ENCODE measurements at regions not wholly inside any gene's neighbourhood (a gene's known extent, or its start where the extent isn't known, plus 50 kb on each side); places are given as distances from the start of the nearest gene placed in this dataset.

DNA sequence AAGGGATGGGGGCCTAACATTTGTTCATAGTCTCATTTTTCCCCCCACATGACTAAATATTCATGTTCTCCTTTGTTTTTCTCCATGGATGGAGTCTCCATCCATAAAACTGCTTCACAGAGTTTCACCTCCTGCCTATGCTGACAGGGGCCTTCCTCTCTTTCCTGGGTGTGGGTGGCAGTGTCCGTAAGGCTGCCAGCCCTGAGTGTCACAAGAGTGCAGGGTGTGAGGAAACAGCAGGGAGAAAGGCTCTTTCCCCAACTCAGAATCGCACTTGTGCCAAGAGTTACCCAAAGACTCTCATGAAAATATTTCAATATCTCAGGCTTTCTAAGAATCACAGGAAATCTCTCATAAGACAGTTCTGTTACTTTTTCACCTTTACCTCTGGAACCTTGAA, 346.2 kb upstream of the MMS22L start:
- TF ChIP-seq, protein P1, sequence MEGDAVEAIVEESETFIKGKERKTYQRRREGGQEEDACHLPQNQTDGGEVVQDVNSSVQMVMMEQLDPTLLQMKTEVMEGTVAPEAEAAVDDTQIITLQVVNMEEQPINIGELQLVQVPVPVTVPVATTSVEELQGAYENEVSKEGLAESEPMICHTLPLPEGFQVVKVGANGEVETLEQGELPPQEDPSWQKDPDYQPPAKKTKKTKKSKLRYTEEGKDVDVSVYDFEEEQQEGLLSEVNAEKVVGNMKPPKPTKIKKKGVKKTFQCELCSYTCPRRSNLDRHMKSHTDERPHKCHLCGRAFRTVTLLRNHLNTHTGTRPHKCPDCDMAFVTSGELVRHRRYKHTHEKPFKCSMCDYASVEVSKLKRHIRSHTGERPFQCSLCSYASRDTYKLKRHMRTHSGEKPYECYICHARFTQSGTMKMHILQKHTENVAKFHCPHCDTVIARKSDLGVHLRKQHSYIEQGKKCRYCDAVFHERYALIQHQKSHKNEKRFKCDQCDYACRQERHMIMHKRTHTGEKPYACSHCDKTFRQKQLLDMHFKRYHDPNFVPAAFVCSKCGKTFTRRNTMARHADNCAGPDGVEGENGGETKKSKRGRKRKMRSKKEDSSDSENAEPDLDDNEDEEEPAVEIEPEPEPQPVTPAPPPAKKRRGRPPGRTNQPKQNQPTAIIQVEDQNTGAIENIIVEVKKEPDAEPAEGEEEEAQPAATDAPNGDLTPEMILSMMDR (conservative IDR thresholded peaks at IDR 0.05), result no peak
- no peak for DNase-seq
- H3K9ac ChIP-seq (ENCODE audit: extremely low read depth, low read length, poor library complexity, severe bottlenecking), result no peak overlapping the region
- H3K27me3 ChIP-seq (ENCODE audit: control insufficient read depth, insufficient read depth, low read length, poor library complexity, severe bottlenecking), result no peaks in the 10 kb centered on the region
- Mint-ChIP-seq H3K4me3 (no peak overlapping the region), H3K36me3 (ENCODE audit: low read depth) (no peaks in the 10 kb centered on the region), H3K27me3 (ENCODE audit: insufficient read depth) (peaks cover 5% of the 10 kb centered on the region), H3K4me1 (no peaks in the 10 kb centered on the region), H3K27ac (no peak overlapping the region), H3K9me3 (no peaks in the 10 kb centered on the region)
- WGBS, 2 experiments (ENCODE audit: insufficient coverage in 1 of 2, insufficient read length in 1 of 2), result 71 to 86% methylated on average over 1 to 2 of the region's 2 CpGs
- H3K27ac ChIP-seq (ENCODE audit: low read depth, low read length), result no peak overlapping the region
- no peak overlapping the region for H3K4me3 ChIP-seq (ENCODE audit: low read length)
- no peaks in the 10 kb centered on the region for H3K4me1 ChIP-seq (ENCODE audit: control insufficient read depth, insufficient read depth, low read length)
- no peaks in the 10 kb centered on the region for H3K36me3 ChIP-seq (ENCODE audit: control insufficient read depth, insufficient read depth, low read length)
- H3K9me3 ChIP-seq (ENCODE audit: control insufficient read depth, low read length), result no peaks in the 10 kb centered on the region

DNA sequence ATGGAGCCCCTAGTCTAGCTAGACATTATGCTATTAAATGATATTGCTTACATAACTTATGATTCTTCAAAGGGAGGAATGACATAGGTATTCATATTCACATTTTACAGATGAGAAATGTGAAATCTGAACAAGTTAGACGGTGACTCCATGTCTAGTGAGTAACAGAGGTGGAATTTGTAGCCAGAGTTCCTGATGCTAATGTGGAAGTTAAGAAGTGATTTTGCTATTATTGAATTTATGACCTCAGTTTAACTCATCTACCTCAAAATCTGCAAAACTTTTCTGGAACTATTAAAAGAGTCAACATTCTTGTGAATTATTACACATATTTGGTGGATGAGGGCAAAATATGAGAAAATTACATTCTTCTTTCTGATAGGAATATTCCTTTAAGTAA, 347.6 kb upstream of the MMS22L start:
- no peaks in the 10 kb centered on the region for H3K4me1 ChIP-seq (ENCODE audit: control insufficient read depth, insufficient read depth, low read length)
- H3K9me3 Mint-ChIP-seq, result no peaks in the 10 kb centered on the region
- 69% methylated on average over 1 of the region's 1 CpG; no CpG with 5 or more reads in 1 of the 2 experiments for WGBS, 2 experiments (ENCODE audit: insufficient coverage in 1 of 2, insufficient read length in 1 of 2)
- H3K27ac ChIP-seq (ENCODE audit: low read depth, low read length), result no peak overlapping the region
- no peak overlapping the region for H3K9ac ChIP-seq (ENCODE audit: extremely low read depth, low read length, poor library complexity, severe bottlenecking)
- no peaks in the 10 kb centered on the region for H3K4me1 Mint-ChIP-seq
- H3K27ac Mint-ChIP-seq, result no peak overlapping the region
- no peaks in the 10 kb centered on the region for H3K36me3 Mint-ChIP-seq (ENCODE audit: low read depth)
- H3K4me3 Mint-ChIP-seq, result no peak overlapping the region
- H3K9me3 ChIP-seq (ENCODE audit: control insufficient read depth, low read length), result no peaks in the 10 kb centered on the region
- no peak for DNase-seq
- no peaks in the 10 kb centered on the region for H3K36me3 ChIP-seq (ENCODE audit: control insufficient read depth, insufficient read depth, low read length)
- H3K27me3 Mint-ChIP-seq (ENCODE audit: insufficient read depth), result peaks cover 5% of the 10 kb centered on the region
- H3K4me3 ChIP-seq (ENCODE audit: low read length), result no peak overlapping the region
- H3K27me3 ChIP-seq (ENCODE audit: control insufficient read depth, insufficient read depth, low read length, poor library complexity, severe bottlenecking), result no peaks in the 10 kb centered on the region
- TF ChIP-seq, protein P1 (conservative IDR thresholded peaks at IDR 0.05), result no peak

DNA sequence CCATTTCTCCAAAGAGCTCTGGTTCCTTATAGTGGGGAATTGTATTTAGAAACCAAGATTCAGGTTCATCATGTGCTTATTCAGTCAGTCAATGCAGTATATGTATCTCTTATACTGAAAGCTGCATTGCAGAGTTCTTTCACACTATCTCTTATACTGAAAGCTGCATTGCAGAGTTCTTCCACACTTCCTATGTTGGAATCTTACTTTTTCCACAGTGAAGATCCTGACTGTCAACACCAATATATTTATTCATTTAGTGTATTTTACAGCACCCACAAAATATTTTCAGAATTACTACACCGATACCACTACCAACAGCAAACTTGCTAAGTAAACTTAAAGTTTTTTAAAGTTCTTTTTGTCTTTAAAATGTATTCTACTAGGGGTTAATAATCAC, 349.3 kb upstream of the MMS22L start:
- no peaks in the 10 kb centered on the region for H3K27me3 ChIP-seq (ENCODE audit: control insufficient read depth, insufficient read depth, low read length, poor library complexity, severe bottlenecking)
- H3K4me3 ChIP-seq (ENCODE audit: low read length), result no peak overlapping the region
- H3K27ac ChIP-seq (ENCODE audit: low read depth, low read length), result no peak overlapping the region
- H3K9ac ChIP-seq (ENCODE audit: extremely low read depth, low read length, poor library complexity, severe bottlenecking), result no peak overlapping the region
- Mint-ChIP-seq H3K27me3 (ENCODE audit: insufficient read depth) (peaks cover 5% of the 10 kb centered on the region), H3K9me3 (peaks cover 1% of the 10 kb centered on the region), H3K4me1 (no peaks in the 10 kb centered on the region), H3K4me3 (no peak overlapping the region), H3K36me3 (ENCODE audit: low read depth) (no peaks in the 10 kb centered on the region), H3K27ac (no peak overlapping the region)
- peaks cover 9% of the 10 kb centered on the region for H3K9me3 ChIP-seq (ENCODE audit: control insufficient read depth, low read length)
- WGBS, 2 experiments (ENCODE audit: insufficient coverage in 1 of 2, insufficient read length in 1 of 2), result 100% methylated on average over 1 of the region's 1 CpG; no CpG with 5 or more reads in 1 of the 2 experiments
- H3K36me3 ChIP-seq (ENCODE audit: control insufficient read depth, insufficient read depth, low read length), result no peaks in the 10 kb centered on the region
- DNase-seq, result no peak
- TF ChIP-seq, protein P1 (conservative IDR thresholded peaks at IDR 0.05), result no peak
- no peaks in the 10 kb centered on the region for H3K4me1 ChIP-seq (ENCODE audit: control insufficient read depth, insufficient read depth, low read length)
